Right renal cortex interstitium (tissue), 3 donors: ENCODE measurements at regions not wholly inside any gene's neighbourhood (a gene's known extent, or its start where the extent isn't known, plus 50 kb on each side); places are given as distances from the start of the nearest gene placed in this dataset.

Experiments
- DNase-seq, 3 donors: peaks; one replicate each; pipeline ENCODE4 v3.0.0-alpha.2; 2013; ENCODE audit warnings: low read depth in 3 of 3, low spot score in 2 of 3

DNA sequence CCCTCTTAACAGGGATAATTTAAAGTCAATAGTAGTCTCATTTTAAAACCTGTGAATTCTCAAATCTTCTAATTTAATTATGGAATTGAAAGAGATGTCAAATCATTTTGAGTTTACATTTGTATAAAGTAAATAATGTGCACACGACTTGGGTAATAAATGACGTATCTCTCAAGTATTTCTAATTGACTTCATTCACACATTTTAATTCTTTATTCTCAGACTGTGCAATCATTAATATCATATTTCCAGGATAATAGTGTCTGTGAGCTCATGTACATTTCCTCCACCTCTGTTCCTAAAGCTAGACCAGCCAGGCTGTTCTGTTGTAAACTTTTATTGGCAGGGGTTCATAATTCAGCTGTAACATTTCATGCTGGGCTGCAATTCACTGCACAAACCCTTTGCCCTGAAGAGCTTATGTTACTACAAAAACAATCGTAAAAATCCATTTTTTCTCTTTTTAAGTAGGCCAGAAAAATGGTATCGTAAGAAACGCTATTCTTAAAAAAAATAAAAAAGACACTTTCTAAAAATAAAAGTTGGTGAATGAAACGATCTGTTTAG lies 1103.1 kb upstream of the TENM3 start:
- no peak for DNase-seq

DNA sequence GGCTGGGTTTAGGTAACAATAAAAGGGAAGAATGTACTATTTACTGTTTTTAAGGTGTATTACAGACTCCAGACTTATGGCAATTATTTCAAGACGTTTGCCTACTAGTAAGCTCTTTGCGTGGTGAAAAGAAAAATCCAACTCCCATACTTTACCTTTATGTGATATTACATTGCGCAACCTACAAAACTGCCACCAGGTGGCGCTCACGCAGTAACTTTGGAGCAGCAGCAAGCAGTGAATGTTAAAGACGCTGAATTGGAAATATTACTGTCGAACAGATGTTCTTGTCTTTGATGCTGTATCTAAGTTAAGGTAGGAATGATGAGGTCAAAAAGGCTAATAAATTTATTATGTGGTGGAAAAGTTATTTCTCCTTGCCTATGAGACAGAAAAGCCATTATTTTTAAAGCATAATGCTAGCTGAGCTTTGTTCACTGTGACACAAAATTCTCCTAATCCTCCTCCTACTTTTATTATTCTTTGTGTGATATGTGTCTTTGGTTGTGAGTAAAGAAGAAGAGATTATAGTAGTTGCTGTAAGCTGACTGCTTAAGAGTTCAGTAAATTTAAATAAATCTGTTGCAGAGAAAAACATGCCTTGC lies 1099.8 kb upstream of the TENM3 start:
- peak; percentile 61 to 70 (median 65) for DNase-seq

DNA sequence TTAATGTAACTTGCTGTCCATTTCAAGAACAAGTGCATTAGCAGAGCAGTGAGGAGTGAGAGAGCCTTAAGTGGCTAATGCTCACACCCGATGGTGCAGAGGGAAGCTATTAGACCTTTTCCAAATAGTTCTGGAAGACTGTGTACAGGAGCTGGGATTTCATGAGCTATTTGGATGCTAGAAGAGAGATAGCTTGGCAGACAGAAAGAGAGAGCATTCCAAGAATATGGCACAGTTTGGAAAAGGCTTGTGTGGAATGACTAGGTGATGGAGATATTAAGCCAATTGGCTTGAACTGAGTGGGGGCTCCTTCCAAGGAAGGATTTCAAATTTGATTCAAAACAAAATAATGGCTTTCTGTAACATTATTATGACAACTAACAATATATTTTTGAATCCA lies 1097.2 kb upstream of the TENM3 start:
- no peak for DNase-seq

DNA sequence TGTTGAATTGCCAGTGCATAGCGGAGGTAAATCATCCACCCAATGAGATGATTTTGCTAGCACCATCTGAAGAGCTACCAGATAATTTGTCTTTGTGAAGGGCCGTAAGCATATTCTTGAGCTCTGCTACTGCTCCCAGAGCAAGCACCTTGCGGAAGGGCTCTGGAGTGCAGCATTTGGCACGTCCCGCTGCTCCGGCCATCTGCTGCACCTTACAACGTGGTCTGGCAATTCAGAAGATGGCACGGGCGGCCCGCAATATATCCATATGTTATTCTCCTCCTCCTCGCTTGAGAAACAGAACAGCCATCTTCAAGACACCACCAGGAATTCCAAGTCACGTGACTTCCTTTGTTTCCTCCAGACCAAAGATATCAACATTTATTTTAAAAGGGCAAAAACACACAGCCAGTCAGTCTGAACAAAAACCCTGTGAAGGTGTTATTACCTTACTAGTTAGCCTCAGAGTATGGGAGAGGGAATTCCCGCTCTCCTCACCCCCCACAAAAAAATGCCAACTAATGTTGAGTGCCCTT lies 1095.7 kb upstream of the TENM3 start:
- DNase-seq: no peak

DNA sequence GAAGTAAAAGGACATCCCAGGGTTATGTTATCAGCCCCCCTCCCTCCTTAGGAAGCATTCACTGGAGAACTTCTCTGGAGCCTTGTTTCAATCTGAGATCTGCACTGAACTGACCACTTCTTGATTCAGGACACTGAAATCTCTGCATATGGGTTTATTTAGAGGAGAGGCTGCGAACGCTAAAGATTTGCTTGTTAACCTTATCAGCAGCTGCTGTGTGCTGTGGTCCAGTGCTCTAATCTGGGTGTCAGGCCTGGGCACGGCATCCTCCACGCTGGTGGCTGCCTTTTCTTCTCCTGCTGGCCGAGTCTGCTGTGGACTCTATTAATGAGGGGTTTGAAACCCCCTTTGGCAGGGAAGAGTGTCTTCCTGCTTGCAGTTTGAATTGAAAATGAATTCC lies 1094.7 kb upstream of the TENM3 start:
- no peak for DNase-seq

DNA sequence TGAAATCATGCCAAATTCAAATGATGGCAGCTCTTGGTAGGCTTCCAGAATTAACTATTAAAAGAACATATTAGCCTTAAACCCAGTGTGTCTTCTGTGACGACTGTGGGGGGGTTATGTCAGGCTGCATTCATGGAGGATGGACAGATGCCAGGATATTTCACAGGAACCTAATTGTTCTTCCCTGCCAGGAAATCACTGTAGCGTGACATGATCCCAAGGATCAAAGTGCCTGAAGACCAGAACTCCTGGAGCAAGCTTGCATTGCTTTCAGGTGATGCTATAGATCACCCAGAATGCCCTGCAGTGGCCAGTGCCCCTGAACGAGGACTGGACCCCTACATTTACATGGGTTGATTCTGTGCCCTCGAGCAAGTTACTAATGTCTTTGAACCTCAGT lies 1093.0 kb upstream of the TENM3 start:
- DNase-seq: peak in 2 of 3 donors; percentile 15 to 32

DNA sequence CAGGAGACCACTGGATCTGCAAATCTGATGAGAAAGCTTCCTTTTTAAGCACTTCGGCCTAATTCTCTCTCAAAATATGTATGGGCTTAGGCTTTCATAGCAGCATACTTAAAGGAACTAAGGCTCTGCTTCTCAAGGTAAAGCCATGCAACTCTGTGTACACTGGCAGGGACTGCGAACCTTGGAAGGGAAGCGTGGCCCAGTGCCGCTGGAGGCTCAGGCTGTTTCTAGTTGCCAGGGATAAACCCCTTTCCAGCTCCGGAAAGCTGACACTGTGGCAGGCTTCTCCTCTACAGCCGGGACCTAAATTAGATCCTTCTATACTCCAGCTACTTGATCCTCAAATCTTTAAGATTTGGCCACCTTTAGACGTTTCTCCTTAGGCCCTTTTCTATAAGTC lies 1091.3 kb upstream of the TENM3 start:
- no peak for DNase-seq

DNA sequence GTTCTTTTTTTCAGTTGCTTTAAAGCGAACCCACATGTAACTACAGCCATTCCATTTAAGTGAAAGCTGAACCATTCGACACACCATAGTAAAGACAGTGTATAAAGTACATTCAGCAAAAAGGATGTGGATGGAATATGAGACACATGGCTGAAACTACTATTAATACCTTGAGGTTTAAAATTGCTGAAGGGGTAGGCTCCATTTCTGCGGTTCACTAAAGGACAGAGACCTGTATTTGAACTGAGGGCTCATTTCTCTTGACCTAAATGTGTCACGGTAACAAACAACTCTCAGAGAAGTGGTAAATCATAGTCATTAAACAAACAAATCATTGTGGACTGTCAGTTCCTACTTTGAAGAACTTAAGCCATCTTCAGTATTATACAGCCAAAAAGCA lies 1085.6 kb upstream of the TENM3 start:
- no peak for DNase-seq

DNA sequence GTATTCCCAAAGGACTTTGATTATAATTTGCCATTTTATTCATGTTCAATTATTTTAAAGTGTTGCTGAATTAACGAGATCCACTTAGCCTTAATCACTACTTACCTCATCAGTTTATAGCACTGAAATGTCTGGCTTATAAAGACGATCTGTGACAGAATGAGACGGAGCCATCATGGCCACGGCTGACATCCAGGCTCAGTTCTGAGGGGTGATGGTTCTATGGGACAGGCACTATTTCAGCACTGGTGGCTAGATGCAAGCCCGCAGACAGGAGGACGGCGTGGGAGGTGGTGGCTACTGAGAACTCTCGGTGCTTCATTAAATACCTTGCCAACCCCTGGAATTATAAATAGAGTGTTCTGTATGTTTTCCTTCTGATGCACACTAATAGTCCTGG lies 1084.2 kb upstream of the TENM3 start:
- no peak for DNase-seq

DNA sequence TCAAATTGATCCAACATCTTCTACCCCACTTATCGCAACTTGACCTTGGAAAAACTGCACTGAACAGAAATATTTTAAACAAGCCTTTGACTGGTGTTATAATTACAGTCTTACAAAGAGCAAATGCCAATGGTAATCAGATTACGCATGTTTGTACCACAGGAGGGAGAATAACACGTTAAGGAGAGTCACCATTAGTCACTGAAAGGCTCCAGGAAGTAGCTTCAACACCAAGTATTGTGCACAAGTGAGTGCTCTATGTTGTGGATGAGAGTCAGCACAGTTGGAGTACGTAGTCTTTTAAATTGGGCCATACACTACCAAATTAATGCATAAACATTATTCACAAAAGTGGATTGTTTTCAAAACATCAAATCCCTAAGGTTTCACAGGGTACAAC lies 1081.5 kb upstream of the TENM3 start:
- DNase-seq: no peak

DNA sequence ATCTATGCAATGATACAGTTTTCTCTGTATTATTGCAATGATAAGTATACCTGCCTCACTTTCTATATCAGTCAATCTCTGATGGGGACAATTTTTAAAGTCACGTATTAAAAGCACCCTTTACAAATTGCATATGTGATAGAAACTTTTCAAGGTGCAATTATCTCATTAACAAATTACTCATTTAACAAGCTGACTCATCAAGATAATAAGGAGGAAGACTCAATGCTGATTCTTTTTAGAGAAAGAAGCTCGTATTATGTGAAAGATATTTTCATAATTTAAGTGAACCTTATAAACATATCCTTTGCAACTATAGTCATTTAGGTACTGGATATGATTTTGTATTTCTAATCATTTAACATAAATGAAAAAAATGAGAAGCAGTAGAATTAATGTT lies 1080.9 kb upstream of the TENM3 start:
- DNase-seq: no peak

DNA sequence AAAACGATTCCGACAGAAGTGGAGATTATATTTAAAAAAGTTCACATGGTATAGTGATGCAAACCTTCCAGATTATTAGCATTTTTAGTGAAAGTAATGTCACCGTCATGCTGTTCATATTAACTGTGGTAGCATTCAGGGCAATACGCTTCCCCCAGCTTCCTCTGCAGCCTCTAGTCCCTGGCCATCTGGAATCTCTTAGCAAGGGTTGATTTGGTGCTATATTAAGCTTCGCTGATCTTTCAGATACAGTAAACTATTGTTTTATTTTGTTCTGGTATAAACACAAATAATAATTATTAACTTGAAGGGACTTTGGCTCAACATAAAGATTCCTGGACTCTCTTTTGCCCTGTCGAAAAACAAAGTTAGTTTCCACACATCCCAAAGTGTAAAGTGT lies 1080.5 kb upstream of the TENM3 start:
- peak in 1 of 3 donors; percentile 13 for DNase-seq

DNA sequence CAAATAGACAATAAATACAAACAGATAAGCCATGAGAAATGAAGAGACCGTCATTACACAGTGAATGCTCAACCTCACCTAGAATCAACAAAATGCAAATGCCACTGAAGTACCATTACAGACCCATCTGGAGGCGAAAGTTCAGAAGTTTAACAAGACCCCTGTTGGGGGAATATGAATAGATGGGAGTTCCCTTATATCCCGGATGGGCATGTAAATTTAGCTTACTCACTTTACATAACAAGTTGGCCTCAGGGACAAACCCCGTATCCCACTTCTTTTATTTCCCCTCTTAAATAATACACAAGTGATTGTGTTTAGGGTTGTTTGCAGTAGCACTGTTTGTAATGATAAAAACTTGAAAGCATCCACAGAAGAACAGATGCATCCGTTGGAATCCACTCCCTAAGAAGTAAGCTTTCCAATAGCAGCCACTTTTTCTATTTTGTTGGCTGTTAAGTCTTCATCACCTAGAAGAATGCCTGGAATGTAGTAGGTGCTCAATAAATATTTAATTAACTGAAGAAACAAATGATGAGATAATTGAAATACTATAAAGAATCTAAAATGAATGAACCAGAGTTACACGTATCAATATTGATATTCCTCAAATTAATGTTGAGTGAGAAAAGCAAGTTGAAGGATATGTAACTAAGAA lies 1076.3 kb upstream of the TENM3 start:
- no peak for DNase-seq

DNA sequence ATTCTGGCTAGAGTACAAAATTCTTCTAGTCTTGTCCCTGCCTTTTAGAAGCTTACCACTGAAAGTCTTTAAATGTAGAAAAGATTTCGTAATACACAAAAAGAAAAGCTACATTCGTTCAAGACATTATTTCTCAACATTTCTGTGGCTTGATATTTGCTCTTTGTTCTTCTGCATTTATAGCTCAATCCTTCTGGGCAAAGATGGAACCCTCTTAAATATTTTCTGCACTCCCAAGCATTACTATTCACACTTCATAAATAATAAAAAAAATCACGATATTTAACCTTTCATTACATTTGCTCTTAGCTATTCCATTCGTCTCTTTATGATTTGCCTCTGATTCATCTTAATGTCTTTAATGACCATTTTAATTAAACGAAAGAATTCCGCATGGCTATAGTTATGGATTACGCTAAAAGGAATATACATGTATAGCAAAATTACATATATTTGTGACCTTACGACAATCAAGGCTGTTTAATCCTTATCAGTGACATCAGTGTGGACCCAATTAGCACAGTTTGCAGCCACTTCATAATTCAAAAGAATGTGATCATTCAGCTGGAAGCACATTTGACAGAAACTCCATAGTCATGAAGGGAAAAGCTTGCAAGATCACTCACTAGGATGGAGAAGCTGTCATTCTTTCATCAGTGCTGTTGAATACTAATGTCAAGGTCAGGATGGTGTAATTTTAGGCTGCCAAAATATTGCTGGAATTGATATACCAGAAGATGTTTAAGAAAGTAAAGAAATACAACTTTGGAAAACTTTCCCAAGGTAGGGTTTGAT lies 1075.0 kb upstream of the TENM3 start:
- no peak for DNase-seq

DNA sequence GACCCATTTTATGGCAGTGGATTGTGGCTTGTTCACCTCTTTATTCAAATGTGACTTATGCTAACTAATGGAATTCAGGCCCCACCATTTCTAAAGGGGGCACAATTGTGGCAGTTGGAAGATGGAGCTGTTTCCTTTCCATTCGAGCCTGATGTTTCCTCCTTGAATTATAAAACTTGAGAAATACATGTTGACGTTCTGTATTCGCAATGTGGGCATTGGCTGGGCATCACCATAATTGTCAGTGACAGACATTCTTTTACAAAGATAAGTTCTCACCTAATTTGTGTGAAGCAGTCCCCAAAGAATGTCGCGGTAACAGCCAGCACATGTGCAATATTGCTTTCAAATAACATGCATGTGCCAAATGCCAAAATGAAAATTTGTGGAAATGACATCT lies 1070.2 kb upstream of the TENM3 start:
- no peak for DNase-seq

DNA sequence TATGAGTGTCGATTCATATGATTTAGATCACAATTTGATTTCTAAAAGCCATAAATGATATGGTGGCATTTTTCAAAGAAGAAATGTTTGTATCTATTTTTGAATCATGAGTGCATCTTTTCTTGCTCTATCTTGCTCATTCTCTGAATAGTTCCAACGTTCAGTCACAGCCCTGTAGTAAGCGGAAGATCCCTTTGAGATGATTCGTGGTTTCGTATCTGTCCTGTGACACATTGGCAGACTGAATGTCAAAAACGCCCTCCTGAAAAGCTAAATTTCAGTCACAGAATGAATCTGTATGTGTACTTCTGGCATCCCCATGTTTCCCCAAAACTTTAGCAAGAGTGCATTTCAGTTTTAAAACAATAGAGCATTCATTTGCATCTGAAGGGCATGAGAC lies 1066.9 kb upstream of the TENM3 start:
- no peak for DNase-seq

DNA sequence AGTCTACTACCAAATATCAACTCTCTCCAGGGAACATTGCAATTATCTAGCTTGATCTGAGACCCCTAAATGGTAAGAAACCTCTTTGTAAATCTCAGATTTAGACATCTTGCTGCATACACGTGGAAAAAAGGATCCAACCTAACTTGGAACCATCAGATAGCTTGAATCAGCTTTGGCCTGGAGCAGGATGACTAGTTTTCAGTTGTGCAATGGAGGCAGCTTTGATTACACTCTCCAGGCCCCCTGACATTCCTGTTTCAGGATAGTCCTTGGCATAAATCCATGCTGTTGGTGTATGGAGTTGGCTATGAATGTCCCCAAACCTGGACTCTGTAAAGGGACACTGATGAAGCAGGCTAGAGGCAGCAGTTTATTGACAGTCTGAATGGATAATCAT lies 1061.9 kb upstream of the TENM3 start:
- DNase-seq: no peak

DNA sequence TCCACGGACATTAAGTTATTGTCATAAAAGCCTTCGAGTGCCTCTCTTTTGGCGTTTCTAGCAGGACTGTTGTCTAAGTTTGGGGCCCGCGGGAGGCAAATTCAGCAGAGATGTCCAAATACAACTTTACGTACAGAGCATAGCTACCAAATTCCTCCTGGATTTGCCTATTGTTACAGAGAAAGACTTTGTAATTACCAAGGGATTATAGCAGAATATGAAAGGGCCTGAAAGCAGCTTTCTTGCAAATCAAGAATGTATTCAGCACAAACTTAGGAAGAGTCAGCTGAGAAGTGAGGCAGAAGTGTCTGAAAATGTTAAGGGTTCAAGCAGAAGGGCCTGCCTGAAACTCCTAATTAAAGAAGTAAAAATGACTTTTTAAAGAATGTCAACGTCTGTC lies 1053.5 kb upstream of the TENM3 start:
- DNase-seq: no peak

DNA sequence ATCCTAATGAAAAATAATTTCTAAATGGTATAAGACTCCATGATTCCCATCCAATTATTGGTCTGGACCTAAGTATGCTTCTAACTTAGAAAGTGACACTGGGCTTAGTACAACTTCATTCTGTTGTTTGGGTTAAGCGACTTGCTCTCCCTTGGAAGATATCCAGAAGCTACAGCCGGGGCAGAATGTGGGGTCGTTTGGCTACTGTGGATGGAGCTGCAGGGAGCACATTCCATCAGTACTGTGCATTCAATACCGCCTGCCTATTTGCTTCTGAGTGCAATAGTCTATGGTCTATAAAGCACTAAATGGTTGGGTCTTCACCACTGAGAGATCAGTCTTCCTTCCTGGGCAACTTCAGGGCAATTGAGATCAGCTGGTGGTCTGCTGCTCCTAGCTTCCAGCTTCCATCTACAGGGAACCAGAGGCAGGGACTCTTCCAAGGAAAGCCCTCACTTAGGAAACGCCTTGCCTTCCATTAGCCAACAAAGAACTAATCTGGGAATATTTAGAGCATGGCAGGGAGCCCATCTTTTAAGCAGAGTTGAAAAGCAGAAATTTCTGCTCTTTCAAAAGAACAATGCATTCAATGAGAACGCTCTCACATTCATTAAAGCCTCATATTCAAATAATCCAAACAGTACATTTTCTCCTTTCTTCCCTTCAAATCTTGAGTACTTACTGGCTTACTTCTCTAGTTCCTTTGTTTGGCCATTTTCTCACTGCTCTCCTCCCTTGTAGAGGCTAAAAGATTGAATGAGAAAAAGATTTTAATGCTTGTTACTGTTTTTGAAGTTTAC lies 1049.9 kb upstream of the TENM3 start:
- DNase-seq: peak in 1 of 3 donors; percentile 13

DNA sequence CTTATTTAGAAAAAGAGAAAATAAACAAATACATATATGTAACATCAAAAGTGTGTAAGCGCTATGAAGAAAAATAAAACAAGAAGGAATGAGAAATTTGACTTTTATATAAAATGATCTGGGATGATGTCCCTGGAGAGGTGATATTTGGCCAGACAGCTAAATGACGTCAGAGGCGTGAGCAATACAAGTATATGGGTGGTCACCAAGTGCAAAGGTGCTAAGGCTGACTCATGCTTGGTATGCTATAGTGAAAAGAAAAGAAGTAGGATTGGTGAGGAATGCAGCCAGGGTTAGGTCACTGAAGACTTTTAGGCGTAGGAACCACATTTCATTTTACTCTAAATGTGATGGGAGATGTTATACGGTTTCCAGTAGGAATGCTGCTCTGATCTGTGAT lies 1049.1 kb upstream of the TENM3 start:
- no peak for DNase-seq

DNA sequence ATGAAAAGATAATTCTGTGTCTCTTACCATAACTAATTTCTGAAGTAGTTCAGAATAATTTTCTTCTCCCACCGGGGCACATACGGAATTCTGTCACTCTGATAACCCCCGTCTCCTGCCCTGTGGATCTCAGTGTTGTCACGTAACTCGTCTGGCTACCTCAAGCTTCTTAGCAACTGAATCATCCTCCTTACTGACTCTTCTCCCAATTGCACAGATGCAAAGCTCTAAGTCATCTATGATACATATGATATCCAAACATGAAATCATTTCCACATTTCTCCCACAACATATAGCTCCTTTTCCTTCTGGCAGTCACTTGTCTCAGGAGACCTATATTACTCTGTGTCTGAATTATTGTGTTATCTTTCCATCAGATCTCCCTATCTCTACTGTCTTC lies 1043.1 kb upstream of the TENM3 start:
- DNase-seq: no peak
